HG03575 (cell line): ENCODE measurements at regions not wholly inside any gene's neighbourhood (a gene's known extent, or its start where the extent isn't known, plus 50 kb on each side); places are given as distances from the start of the nearest gene placed in this dataset.
"Not testable (repeated sequence)": the region's sequence is repeated elsewhere in the genome, so short reads cannot be mapped to it uniquely, and the experiment has no call there.

Source experiments
- ATAC-seq: cut with Tn5 transposase; IDR thresholded peaks from one replicate; pipeline ENCODE4 v1.9.1; 2021; ENCODE audit not compliant: unreplicated experiment, insufficient number of reproducible peaks, low FRiP score; ENCODE audit errors: extremely low read depth

DNA sequence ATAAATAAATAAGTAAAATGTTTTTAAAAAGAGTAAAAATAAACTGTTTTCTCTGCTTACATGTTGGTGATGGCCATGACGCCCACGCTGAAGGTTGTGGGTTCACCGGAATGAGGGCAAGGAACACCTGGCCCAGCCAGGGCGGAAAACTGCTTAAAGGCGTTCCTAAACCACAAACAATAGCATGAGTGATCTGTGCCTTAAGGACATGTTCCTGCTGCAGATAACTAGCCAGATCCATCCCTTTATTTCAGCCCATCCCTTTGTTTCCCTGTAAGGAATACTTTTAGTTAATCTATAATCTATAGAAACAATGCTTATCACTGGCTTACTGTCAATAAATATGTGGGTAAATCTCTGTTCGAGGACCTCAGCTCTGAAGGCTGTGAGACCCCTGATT, 63.3 kb upstream of the CEP78 start:
- ATAC-seq: not testable (repeated sequence)

DNA sequence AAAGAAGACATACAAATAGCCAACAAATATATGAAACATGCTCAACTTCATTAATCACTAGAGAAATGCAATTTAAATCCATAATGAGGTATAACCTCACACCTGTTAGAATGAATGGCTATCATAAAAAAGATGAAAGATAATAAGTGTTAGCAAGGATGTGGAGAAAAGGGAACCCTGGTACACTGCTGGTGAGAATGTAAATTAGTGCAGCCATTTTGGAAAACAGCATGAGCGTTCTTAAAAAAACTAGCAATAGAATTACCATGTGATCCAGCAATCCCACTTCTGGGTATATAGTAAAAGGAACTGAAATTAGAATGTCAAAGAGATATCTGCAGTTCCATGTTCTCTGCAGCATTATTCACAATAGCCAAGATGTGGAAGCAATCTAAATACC, 64.2 kb upstream of the CEP78 start:
- no peak for ATAC-seq

- ATAC-seq: no peak
Measured at GRCh38 chr9:78169125-78169524, 66.8 kb upstream of the CEP78 start.

DNA sequence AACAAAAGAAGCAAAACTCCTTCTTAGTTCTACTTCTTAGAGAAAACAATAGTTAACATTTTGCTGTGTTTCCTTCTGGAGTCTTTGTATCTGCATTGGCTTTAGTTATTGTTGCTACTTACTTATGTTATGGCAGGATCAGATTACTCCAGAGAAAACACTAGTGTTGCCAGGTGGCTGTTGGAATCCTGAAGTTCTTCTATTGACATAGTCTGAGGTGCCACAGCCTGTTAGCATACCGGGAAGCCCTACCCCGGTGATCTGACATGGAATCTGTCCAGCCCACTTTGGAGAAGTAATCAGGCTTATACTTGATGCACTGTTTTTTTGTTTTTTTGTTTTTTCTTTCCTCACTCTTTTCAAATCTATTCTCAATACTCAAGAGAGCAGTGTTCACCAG, 68.5 kb upstream of the CEP78 start:
- no peak for ATAC-seq

- no peak for ATAC-seq
Measured at GRCh38 chr9:78163834-78164233, 72.0 kb upstream of the CEP78 start.

DNA sequence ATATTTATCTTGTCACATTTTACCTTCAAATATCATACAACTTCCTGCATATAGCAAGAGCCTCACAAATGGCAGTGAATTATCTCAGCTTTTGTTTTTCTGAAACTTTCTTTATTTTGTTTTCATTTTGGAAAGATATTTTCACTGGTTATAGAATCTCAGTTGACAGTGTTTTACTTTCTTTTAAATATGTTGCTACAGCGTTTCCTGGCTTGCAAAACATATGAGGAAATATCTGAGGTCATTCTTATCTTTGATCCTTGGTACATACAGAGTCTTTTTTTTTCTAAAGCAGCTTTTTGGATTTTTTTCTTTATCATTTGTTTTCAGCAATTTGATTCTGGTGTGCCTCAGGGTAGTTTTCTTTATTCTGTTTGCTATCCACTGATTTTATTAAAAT, 77.6 kb upstream of the CEP78 start:
- no peak for ATAC-seq

DNA sequence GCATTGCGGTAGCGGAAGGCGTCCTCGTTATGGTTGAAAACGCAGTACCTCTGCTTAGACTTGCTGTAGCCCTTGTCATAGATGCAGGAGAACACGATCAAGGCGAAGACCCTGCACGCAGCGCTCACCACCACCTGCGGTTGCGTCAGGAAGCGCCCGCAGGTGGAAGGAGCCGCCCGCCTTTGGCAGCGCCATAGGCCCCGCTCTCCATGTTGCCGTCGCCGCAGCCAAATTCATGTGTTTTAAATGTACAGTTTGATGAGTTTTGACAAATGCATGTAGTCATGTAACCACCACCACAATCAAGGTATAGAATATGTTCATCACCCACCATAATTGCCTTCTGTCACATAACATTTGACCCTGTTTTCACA, 84.9 kb upstream of the CEP78 start:
- ATAC-seq: no peak

DNA sequence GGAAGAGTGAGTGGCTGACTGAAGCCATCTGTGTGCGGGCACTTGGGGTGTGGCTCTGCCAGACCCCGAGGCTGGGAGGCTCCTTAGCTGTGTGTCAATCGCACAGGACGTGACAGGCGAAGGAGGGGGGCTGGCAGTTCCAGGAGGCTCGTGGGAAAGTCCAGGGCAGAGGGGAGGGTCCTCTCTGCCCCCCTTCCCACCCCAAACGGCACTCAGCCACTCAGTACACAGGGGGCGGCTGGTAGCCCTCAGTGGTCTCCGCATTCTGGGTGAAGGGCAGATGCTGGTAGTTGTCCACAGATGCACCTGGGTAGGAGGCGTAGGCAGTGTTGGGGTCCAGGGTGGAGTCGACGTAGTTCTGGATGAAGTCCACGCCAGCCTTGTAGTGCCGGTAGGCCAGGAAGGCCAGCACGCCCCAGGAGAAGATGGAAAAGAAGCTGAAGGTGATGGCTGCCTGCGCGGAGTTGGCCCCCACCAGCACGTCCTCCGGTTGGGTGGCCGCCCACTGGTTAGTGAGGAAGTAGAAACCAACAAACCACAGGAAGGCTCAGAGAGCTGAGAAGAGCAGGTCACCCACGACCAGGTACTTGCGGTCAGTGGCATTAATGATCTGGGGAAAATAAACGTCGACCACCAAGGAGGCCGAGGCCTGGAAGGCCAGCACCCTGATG, 85.4 kb upstream of the CEP78 start:
- no peak for ATAC-seq

DNA sequence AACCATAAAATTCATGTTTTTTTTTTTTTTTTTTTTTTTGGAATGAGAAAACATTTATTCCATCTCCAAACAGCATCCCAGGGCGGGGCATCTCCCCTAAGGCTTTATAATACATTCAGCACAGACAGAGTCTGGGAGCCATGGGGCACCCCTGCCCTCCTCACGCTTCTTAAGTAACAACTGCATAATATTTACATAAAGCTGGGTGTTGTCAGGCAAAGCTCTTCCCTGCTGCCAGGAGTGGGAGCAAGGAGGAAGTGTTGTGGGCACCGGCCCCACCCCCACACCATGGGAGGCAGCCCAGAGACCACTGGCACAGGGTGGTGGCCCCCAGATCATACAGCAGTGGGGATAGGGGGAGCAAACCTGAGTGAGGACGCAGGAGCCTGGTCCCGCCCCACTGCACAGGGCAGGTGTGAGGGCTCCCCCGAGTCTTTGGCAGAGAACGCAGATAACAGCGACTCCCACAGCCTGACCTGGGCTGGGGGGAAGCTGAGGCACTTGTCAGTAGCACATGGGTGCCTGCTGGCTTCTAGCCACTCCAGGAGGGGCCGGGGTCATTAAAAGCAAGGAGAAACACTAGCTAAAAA, 86.1 kb upstream of the CEP78 start:
- no peak for ATAC-seq

DNA sequence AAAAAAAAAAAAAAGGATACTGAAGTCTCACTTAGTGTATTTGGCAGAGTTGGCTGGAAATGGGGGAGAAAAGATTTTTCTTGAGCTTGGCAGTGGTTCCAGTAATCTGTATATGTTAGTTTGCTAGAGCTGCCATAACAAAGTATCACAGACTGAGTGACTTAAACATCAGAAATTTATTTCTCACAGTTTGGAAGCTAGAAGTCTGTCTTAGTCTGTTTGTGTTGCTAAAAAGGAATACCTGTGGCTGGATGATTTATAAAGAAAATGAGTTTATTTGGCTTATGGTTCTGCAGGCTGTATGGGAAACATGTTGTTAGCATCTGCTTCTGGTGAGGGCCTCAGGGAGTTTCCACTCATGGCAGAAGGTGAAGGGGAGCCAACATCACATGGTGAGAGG, 89.6 kb upstream of the CEP78 start:
- ATAC-seq: no peak

- no peak for ATAC-seq
Measured at GRCh38 chr9:78144663-78145377, 91.1 kb upstream of the CEP78 start.

- ATAC-seq: no peak
Measured at GRCh38 chr9:78144008-78144381, 91.9 kb upstream of the CEP78 start.

- no peak for ATAC-seq
Measured at GRCh38 chr9:78143281-78144007, 92.4 kb upstream of the CEP78 start.

DNA sequence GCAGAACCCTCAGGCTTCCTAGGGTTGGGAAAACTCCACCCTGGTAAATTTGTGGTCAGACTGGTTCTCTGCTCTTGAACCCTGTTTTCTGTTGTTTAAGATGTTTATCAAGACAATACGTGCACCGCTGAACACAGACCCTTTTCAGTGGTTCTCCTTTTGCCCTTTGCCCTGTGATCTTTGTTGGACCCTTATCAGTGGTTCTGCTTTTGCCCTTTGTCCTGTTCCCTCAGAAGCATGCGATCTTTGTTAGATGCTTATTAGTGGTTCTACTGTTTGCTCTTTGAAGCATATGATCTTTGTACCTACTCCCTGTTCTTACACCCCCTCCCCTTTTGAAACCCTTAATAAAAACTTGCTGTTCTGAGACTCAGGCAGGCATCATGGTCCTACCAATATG, 93.6 kb upstream of the CEP78 start:
- ATAC-seq: not testable (repeated sequence)

- no peak for ATAC-seq
Measured at GRCh38 chr9:78133751-78134150, 102.1 kb upstream of the CEP78 start.

DNA sequence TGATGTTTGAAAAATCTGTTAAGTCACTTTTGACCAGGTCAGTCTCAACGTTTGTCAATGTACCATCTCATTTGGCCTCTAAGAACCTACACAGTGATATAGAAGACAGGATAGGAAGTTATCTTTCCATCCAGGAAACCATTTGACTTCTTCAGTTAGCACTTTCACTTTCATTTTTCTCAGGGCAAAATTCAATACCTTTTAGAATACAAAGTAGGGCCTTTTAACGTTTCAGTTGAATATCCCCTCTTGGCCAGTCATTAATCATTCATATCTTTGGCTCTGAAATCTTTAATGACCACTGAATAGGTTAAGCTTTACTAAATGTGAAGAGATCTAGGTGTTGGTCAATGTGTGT, 101.1 kb upstream of the GNAQ start:
- ATAC-seq: no peak

GRCh38 chr9:78131969-78132700, 100.5 kb upstream of the GNAQ start:
- no peak for ATAC-seq

GRCh38 chr9:78130853-78131252, 99.2 kb upstream of the GNAQ start:
- ATAC-seq: no peak

DNA sequence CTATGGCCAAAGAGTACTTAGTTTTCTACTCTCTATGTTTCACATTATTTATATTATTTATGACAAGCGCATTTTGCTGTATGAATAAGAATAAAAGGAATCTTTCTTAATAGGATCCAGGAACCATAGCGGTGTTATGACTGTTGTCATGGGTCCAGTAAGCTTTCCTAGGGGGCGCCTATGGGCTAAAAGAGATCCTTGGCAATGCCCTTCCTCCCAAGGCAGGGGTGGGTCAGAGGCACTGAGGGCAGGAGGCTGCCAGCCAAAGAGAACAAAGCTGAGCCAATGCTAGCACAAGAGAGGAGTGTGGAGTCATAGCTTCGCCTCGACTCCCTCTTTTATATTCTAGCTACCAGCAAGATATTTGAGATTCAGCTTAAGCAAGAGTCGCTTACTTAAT, 98.4 kb upstream of the GNAQ start:
- no peak for ATAC-seq
